ENCODE measurements at regions not wholly inside any gene's neighbourhood (a gene's known extent, or its start where the extent isn't known, plus 50 kb on each side); places are given as distances from the start of the nearest gene placed in this dataset.

DNA sequence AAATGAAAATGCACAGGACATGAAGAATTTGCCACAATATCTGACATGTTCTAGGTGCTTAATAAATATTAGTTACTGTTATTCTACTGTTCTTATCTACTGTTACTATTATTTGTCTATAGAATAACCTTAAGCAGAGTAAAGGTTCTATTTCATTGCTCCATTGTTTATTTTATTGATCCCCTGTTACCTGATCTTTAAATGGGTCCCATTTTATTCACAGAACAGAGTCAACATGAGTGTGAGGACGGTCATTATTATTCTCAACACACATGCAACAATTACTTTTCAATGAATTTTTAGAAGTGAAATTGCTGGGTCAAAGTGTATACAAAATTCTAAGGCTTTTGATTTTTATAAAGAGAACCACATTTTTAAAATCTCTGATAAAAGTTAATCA lies 186.9 kb downstream of the AHR start:
- Mint-ChIP-seq H3K27me3 (ENCODE audit: insufficient read depth, unreplicated experiment) (no peaks in the 10 kb centered on the region), H3K27ac (ENCODE audit: low read depth, unreplicated experiment) (no peak overlapping the region), H3K4me3 (ENCODE audit: unreplicated experiment) (no peak overlapping the region), H3K36me3 (ENCODE audit: insufficient read depth, unreplicated experiment) (no peaks in the 10 kb centered on the region), H3K9me3 (ENCODE audit: unreplicated experiment) (no peaks in the 10 kb centered on the region), H3K4me1 (ENCODE audit: insufficient read depth, unreplicated experiment) (peaks cover 11% of the 10 kb centered on the region)
- ChIA-PET CTCF (no interaction called here), POLR2A (no interaction called here)
- DNase-seq (ENCODE audit: unreplicated experiment), result no peak
- intact Hi-C loops (cut with micrococcal nuclease), result no loop called here
- no TSS peak for BruUV-seq (replicated peaks)
- TF ChIP-seq, protein P1, sequence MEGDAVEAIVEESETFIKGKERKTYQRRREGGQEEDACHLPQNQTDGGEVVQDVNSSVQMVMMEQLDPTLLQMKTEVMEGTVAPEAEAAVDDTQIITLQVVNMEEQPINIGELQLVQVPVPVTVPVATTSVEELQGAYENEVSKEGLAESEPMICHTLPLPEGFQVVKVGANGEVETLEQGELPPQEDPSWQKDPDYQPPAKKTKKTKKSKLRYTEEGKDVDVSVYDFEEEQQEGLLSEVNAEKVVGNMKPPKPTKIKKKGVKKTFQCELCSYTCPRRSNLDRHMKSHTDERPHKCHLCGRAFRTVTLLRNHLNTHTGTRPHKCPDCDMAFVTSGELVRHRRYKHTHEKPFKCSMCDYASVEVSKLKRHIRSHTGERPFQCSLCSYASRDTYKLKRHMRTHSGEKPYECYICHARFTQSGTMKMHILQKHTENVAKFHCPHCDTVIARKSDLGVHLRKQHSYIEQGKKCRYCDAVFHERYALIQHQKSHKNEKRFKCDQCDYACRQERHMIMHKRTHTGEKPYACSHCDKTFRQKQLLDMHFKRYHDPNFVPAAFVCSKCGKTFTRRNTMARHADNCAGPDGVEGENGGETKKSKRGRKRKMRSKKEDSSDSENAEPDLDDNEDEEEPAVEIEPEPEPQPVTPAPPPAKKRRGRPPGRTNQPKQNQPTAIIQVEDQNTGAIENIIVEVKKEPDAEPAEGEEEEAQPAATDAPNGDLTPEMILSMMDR (IDR thresholded peaks at IDR 0.05; ENCODE audit: unreplicated experiment), result no peak

DNA sequence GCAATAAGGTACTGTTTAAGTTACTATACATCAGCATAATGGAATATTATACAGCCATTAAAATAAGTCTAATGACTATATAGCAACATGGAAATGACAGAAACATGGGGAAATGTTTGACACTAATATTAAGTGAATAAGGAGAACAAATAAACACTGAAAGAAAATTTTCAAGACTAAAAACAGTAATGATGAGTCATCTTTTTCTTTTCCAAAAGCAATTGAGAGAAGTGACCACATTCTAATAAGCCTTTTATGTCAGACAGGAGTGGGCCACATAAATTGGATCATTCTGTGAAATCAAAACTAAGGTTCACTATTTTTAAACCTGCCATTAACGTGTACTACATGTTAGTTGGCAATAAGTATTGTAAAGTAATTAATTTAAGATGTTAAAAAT lies 187.5 kb downstream of the AHR start:
- POLR2A ChIA-PET, result no interaction called here
- CTCF ChIA-PET, result no interaction called here

DNA sequence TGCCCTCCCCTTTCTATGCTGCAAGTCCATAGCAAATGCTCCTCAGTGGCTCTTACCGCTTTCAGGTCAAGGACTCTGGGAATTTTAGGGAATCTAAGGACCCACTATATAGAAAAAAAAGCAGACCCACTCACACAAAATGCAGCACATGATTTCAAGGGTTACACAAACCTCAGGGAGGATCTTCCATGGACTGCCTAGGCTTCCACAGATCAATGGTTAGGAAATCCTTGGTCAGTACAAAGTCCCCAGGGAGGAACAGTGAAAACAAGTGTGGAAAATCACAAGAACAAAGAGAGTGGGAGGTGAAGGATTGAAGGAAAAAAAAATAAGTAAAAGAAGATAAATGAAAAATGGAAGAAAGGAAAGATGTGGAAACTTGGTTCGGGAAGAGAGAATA lies 188.4 kb downstream of the AHR start:
- POLR2A ChIA-PET, result no interaction called here
- Mint-ChIP-seq H3K4me3 (ENCODE audit: unreplicated experiment) (no peak overlapping the region), H3K4me1 (ENCODE audit: insufficient read depth, unreplicated experiment) (peaks cover 15% of the 10 kb centered on the region), H3K9me3 (ENCODE audit: unreplicated experiment) (no peaks in the 10 kb centered on the region), H3K36me3 (ENCODE audit: insufficient read depth, unreplicated experiment) (no peaks in the 10 kb centered on the region), H3K27me3 (ENCODE audit: insufficient read depth, unreplicated experiment) (no peaks in the 10 kb centered on the region), H3K27ac (ENCODE audit: low read depth, unreplicated experiment) (no peak overlapping the region)
- CTCF ChIA-PET, result no interaction called here
- no TSS peak for BruUV-seq (replicated peaks)
- intact Hi-C loops (cut with micrococcal nuclease), result no loop called here
- no peak for DNase-seq (ENCODE audit: unreplicated experiment)
- TF ChIP-seq, protein P1 (IDR thresholded peaks at IDR 0.05; ENCODE audit: unreplicated experiment), result no peak

More for the DNA sequence above, 187.5 kb downstream of the AHR start:
- H3K4me3 Mint-ChIP-seq (ENCODE audit: unreplicated experiment), result no peak overlapping the region
- peaks cover 15% of the 10 kb centered on the region for H3K4me1 Mint-ChIP-seq (ENCODE audit: insufficient read depth, unreplicated experiment)
- DNase-seq (ENCODE audit: unreplicated experiment), result no peak
- BruUV-seq (replicated peaks), result no TSS peak
- intact Hi-C loops (cut with micrococcal nuclease), result no loop called here
- no peaks in the 10 kb centered on the region for H3K36me3 Mint-ChIP-seq (ENCODE audit: insufficient read depth, unreplicated experiment)
- TF ChIP-seq, protein P1 (IDR thresholded peaks at IDR 0.05; ENCODE audit: unreplicated experiment), result no peak
- no peak overlapping the region for H3K27ac Mint-ChIP-seq (ENCODE audit: low read depth, unreplicated experiment)
- H3K9me3 Mint-ChIP-seq (ENCODE audit: unreplicated experiment), result no peaks in the 10 kb centered on the region
- H3K27me3 Mint-ChIP-seq (ENCODE audit: insufficient read depth, unreplicated experiment), result no peaks in the 10 kb centered on the region

DNA sequence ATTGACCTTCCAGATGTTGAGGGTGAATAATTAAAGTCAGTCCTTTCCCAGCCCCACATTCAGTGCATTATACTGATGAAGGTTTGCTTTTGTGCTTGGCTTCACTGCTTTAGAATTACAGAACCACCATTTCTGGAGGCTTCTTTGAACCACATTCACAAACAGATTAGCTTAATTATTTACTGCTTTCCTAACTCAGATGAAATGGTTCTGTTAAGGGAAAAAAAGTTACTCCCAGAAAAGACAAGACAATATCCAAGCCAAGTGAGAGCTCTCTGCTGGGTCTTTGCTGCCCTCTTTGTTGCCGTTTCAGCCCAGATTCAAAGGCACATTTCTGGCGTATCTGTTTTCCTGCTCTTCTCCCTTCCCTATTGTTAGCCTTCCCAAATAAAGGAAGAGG lies 188.9 kb downstream of the AHR start:
- no peak for DNase-seq (ENCODE audit: unreplicated experiment)
- no peaks in the 10 kb centered on the region for H3K27me3 Mint-ChIP-seq (ENCODE audit: insufficient read depth, unreplicated experiment)
- TF ChIP-seq, protein P1 (IDR thresholded peaks at IDR 0.05; ENCODE audit: unreplicated experiment), result no peak
- H3K4me1 Mint-ChIP-seq (ENCODE audit: insufficient read depth, unreplicated experiment), result peaks cover 15% of the 10 kb centered on the region
- H3K27ac Mint-ChIP-seq (ENCODE audit: low read depth, unreplicated experiment), result no peak overlapping the region
- POLR2A ChIA-PET, result no interaction called here
- CTCF ChIA-PET, result no interaction called here
- H3K9me3 Mint-ChIP-seq (ENCODE audit: unreplicated experiment), result no peaks in the 10 kb centered on the region
- intact Hi-C loops (cut with micrococcal nuclease), result no loop called here
- no peaks in the 10 kb centered on the region for H3K36me3 Mint-ChIP-seq (ENCODE audit: insufficient read depth, unreplicated experiment)
- no TSS peak for BruUV-seq (replicated peaks)
- no peak overlapping the region for H3K4me3 Mint-ChIP-seq (ENCODE audit: unreplicated experiment)
